GM13977 (cell line): ENCODE measurements at regions not wholly inside any gene's neighbourhood (a gene's known extent, or its start where the extent isn't known, plus 50 kb on each side); places are given as distances from the start of the nearest gene placed in this dataset.

Experiments used
- DNase-seq: peaks from one replicate; pipeline ENCODE4 v3.0.0; 2012; ENCODE audit warnings: low spot score
- CTCF ChIP-seq: IDR thresholded peaks from 2 replicates; pipeline ENCODE4 v1.5.1; 2012; ENCODE audit warnings: mild to moderate bottlenecking, control low read depth; ENCODE audit not compliant: insufficient read depth; ENCODE audit errors: extremely low read depth, missing control alignments
- in situ Hi-C: fragments of 300-500 bp; cut with MboI; formaldehyde crosslinking; loops from one replicate; pipeline ENCODE4 v1.12.0; 2022; ENCODE audit warnings: low sequenced_read_pairs, low pct_unique_long_range_greater_than_20kb, mixed read lengths, inconsistent platforms; ENCODE audit not compliant: unreplicated experiment

GRCh38 chrX:113986427-113986826 lies 597.5 kb upstream of the HTR2C start:
- in situ Hi-C loops, result no loop called here
- no peak for TF ChIP-seq CTCF
- DNase-seq, result no peak

- DNase-seq, result no peak
- in situ Hi-C loops, result no loop called here
- TF ChIP-seq CTCF, result no peak
These were observed 601.1 kb upstream of the HTR2C start for GRCh38 chrX:113982766-113983165.

- no peak for TF ChIP-seq CTCF
- no peak for DNase-seq
- in situ Hi-C loops, result no loop called here
These were observed 602.9 kb upstream of the HTR2C start for GRCh38 chrX:113980953-113981352.

GRCh38 chrX:113977887-113978286 lies 606.0 kb upstream of the HTR2C start:
- no peak for TF ChIP-seq CTCF
- DNase-seq, result no peak
- in situ Hi-C loops, result no loop called here

GRCh38 chrX:113975441-113975840 lies 608.4 kb upstream of the HTR2C start:
- in situ Hi-C loops, result no loop called here
- TF ChIP-seq CTCF, result no peak
- DNase-seq, result no peak

- in situ Hi-C loops, result no loop called here
- no peak for TF ChIP-seq CTCF
- DNase-seq, result no peak
These were observed 609.0 kb upstream of the HTR2C start for GRCh38 chrX:113974881-113975280.

- no peak for TF ChIP-seq CTCF
- DNase-seq, result no peak
- in situ Hi-C loops, result no loop called here
These were observed 610.2 kb upstream of the HTR2C start for GRCh38 chrX:113973706-113974105.
